Esophagus muscularis mucosa (tissue), 4 donors: ENCODE measurements at regions not wholly inside any gene's neighbourhood (a gene's known extent, or its start where the extent isn't known, plus 50 kb on each side); places are given as distances from the start of the nearest gene placed in this dataset.

ENCODE experiments used
- DNase-seq: peaks from one replicate; pipeline ENCODE4 v3.0.0-alpha.2; 2017; ENCODE audit errors: extremely low spot score
- H3K27ac ChIP-seq, 4 donors: fragments of 200-600 bp; sonication (generic); replicated peaks in 1 of 4; 1 replicate in 3 of 4; 2 replicates in 1 of 4; pipeline ENCODE4 v1.5.1; 2016 to 2019; ENCODE audit warnings: mild to moderate bottlenecking in 1 of 4
- H3K27me3 ChIP-seq, 4 donors: fragments of 200-600 bp; sonication (generic); one replicate each; pipeline versions ENCODE4 v1.5.1 to v1.6.0; 2016 to 2019
- H3K36me3 ChIP-seq, 4 donors: fragments of 200-600 bp; sonication (generic); one replicate each; pipeline ENCODE4 v1.5.1; 2016 to 2019
- H3K4me1 ChIP-seq, 4 donors: fragments of 200-600 bp; sonication (generic); one replicate each; pipeline ENCODE4 v1.5.1; 2016 to 2019
- H3K4me3 ChIP-seq, 4 donors: fragments of 200-600 bp; sonication (generic); 1 replicate in 2 of 4; 2 replicates in 2 of 4; pipeline ENCODE4 v1.5.1; 2016 to 2019; ENCODE audit warnings: mild to moderate bottlenecking in 4 of 4, moderate library complexity in 1 of 4
- H3K9me3 ChIP-seq, 4 donors: fragments of 200-600 bp; sonication (generic); 1 replicate in 3 of 4; 2 replicates in 1 of 4; pipeline ENCODE4 v1.5.1; 2016 to 2019
- CTCF ChIP-seq, 3 experiments: fragments of 200-600 bp in 2 of 3; fragments of 450-650 bp in 1 of 3; sonication (generic) in 2 of 3; IDR thresholded peaks; one replicate each; pipeline ENCODE4 v1.5.1; 2017 to 2019; ENCODE audit warnings: antibody characterized with exemption in 3 of 3, mild to moderate bottlenecking in 2 of 3, moderate library complexity in 1 of 3
- EP300 ChIP-seq: sonication (generic); formaldehyde crosslinking; IDR thresholded peaks from one replicate; pipeline ENCODE4 v1.6.1; 2017; ENCODE audit warnings: antibody characterized with exemption
- POLR2A ChIP-seq: fragments of 450-650 bp; IDR thresholded peaks from one replicate; pipeline ENCODE4 v1.6.1; 2017; ENCODE audit warnings: antibody characterized with exemption, moderate library complexity, mild to moderate bottlenecking, low read depth
- POLR2AphosphoS5 ChIP-seq, 2 donors: sonication (generic); formaldehyde crosslinking; IDR thresholded peaks; one replicate each; pipeline ENCODE4 v1.6.1; 2017; ENCODE audit warnings: antibody characterized with exemption in 2 of 2
- WGBS: methylation state at CpG from one replicate; pipeline ENCODE4 v1.1.5; 2018; 5-methylcytosine and 5-hydroxymethylcytosine counted together
- intact Hi-C: fragments of 100-400 bp; cut with DNase I; formaldehyde crosslinking; loops from one replicate; pipeline ENCODE4 v1.15.1; 2023

DNA sequence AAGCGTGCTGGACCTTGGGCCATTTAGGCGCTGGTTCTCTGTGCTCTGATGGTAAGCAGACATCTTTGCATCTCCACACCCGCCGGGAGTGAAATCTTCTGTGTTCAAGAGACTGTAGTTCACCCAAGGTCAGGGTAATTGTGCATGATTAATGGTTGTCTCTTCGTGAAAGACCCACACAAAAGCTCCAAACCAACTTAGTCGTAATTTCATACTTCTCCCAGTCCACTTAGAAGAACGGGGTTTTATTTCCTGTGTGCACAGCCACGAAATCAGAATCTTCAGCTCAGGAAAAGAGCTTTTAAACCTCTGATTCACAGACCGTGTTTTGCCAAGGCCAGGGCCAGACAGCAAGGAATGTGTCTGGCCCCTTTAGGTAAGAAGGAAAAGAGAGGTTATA, 640.9 kb downstream of the MED13L start:
- Histone ChIP-seq H3K9me3 (no peaks in the 10 kb centered on the region), H3K27me3 (peaks cover 0 to 2% (median 0%) of the 10 kb centered on the region in 4 donors), H3K4me1 (no peaks in the 10 kb centered on the region), H3K36me3 (no peaks in the 10 kb centered on the region), H3K27ac (no peak overlapping the region), H3K4me3 (no peak overlapping the region)
- 48% methylated on average over 9 of the region's 9 CpGs for WGBS
- TF ChIP-seq CTCF (IDR thresholded peaks at IDR 0.05), result no peak
- TF ChIP-seq POLR2AphosphoS5 (IDR thresholded peaks at IDR 0.05), result no peak
- TF ChIP-seq EP300, result no peak
- no peak for DNase-seq
- intact Hi-C loops, result loop anchor here (2.0 kb wide), 1 partner anchor 968 kb away; no protein-coding TSS in a partner anchor

DNA sequence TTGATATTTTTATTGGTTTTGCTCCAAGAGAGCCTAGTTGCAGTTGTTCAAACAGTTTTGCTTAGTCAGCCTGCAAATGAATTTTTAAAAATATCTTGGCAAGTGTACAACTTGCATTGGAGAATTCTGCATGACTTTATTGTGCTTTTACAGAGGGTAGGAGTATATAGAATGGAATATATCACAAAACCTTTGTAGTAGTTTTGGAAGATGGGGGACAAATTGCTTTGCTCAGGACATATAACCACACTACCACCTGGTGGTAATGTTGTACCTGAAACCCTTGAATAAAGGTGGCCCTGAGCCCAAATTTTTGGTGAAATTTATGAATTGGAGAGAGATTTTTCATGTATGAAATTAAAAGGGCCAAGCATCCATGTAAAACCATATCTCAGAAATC, 645.2 kb downstream of the MED13L start:
- no peaks in the 10 kb centered on the region for H3K27me3 ChIP-seq
- H3K4me3 ChIP-seq, result no peak overlapping the region
- TF ChIP-seq CTCF (IDR thresholded peaks at IDR 0.05) (peak in 2 of 3 experiments; percentile 9 to 19), POLR2A (no peak)
- intact Hi-C loops, result no loop called here
- H3K9me3 ChIP-seq, result peaks cover 0 to 8% (median 0%) of the 10 kb centered on the region in 4 donors
- DNase-seq, result no peak
- no peaks in the 10 kb centered on the region for H3K4me1 ChIP-seq
- no peak overlapping the region for H3K27ac ChIP-seq
- H3K36me3 ChIP-seq, result no peaks in the 10 kb centered on the region

GRCh38 chr12:115630136-115630535, 647.4 kb downstream of the MED13L start:
- Histone ChIP-seq H3K4me1 (no peaks in the 10 kb centered on the region), H3K27me3 (no peaks in the 10 kb centered on the region), H3K36me3 (no peaks in the 10 kb centered on the region), H3K9me3 (peaks cover 0 to 8% (median 4%) of the 10 kb centered on the region in 4 donors), H3K27ac (no peak overlapping the region), H3K4me3 (no peak overlapping the region)
- WGBS, result 70% methylated on average over 8 of the region's 8 CpGs
- DNase-seq, result no peak
- no peak for TF ChIP-seq EP300
- no peak for TF ChIP-seq POLR2AphosphoS5 (IDR thresholded peaks at IDR 0.05)
- TF ChIP-seq CTCF (IDR thresholded peaks at IDR 0.05), result no peak
- TF ChIP-seq POLR2A, result no peak
- intact Hi-C loops, result no loop called here

GRCh38 chr12:115626210-115626609, 651.3 kb downstream of the MED13L start:
- H3K4me3 ChIP-seq, result no peak overlapping the region
- intact Hi-C loops, result no loop called here
- no peak for DNase-seq
- TF ChIP-seq EP300, result no peak
- TF ChIP-seq CTCF (IDR thresholded peaks at IDR 0.05), result no peak
- no peak for TF ChIP-seq POLR2AphosphoS5 (IDR thresholded peaks at IDR 0.05)
- no peak for TF ChIP-seq POLR2A
- WGBS, result 74% methylated on average over 3 of the region's 3 CpGs
- H3K4me1 ChIP-seq, result no peaks in the 10 kb centered on the region
- peaks cover 0 to 12% (median 8%) of the 10 kb centered on the region in 4 donors for H3K9me3 ChIP-seq
- no peak overlapping the region for H3K27ac ChIP-seq
- H3K36me3 ChIP-seq, result no peaks in the 10 kb centered on the region
- peaks cover 0 to 21% (median 0%) of the 10 kb centered on the region in 4 donors for H3K27me3 ChIP-seq

DNA sequence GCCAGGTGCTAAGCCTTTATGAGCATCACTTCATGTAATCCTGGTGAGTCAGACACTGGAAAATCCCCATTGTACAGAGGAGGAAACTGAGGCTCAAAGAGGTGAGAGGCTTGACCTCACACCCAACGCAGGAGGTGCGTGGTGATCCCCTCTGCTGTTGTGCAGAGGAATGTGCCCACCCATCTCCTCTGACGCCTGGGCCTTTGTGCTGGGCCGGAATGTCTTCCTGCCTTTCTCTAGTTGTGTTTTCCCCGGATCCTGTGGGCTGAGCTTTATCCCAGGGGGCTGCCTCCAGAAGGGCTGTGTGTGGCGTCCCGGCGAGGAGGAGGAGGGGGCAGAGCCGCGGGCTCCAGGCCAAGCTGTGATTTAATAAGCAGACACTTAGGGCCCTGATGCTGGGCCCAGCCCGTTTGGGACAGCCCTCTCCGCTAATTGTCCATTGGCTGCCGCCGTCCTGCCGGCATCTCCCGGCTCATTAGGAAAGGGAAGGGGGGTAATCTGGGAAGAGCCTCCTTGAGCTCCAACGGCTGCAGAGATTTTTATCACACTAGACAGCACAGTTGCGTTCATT, 653.6 kb downstream of the MED13L start:
- intact Hi-C loops, result no loop called here
- H3K4me1 ChIP-seq, result no peaks in the 10 kb centered on the region
- TF ChIP-seq POLR2AphosphoS5 (IDR thresholded peaks at IDR 0.05), result peak in 1 of 2 donors; percentile 40
- no peak for TF ChIP-seq EP300
- no peak for DNase-seq
- H3K27me3 ChIP-seq, result peaks cover 0 to 42% (median 0%) of the 10 kb centered on the region in 4 donors
- no peak overlapping the region for H3K27ac ChIP-seq
- no peaks in the 10 kb centered on the region for H3K36me3 ChIP-seq
- peaks cover 0 to 8% (median 6%) of the 10 kb centered on the region in 4 donors for H3K9me3 ChIP-seq
- 24% methylated on average over 9 of the region's 18 CpGs for WGBS
- H3K4me3 ChIP-seq, result no peak overlapping the region
